H1 (cell line): ENCODE measurements at regions not wholly inside any gene's neighbourhood (a gene's known extent, or its start where the extent isn't known, plus 50 kb on each side); places are given as distances from the start of the nearest gene placed in this dataset.

Source experiments
- CTCF ChIA-PET: fragments of 300-600 bp; sonication (Branson Sonifier 250); formaldehyde crosslinking; loops from one replicate; lab custom pipeline; 2021; ENCODE audit not compliant: partially characterized antibody; lab: Charles Lee
- POLR2A ChIA-PET: fragments of 300-600 bp; sonication (Branson Sonifier 250); formaldehyde crosslinking; loops from one replicate; lab custom pipeline; 2021; ENCODE audit warnings: inconsistent platforms; ENCODE audit not compliant: partially characterized antibody; lab: Charles Lee
- DNase-seq, 2 experiments: peaks; one replicate each; pipeline versions ENCODE4 v3.0.0 to v3.0.0-alpha.2; 2010 to 2022; ENCODE audit warnings: low spot score in 2 of 2, low read depth in 1 of 2, mixed read lengths in 1 of 2
- FAIRE-seq: peaks from 2 replicates; lab custom pipeline; 2011; peaks lifted over from hg19 to GRCh38; lab: Jason Lieb, UNC
- H2AFZ ChIP-seq: 2 replicates; pipeline ENCODE4 v1.8.1; 2012; ENCODE audit warnings: low read length, inconsistent platforms
- H2AK5ac ChIP-seq: 2 replicates; pipeline ENCODE4 v1.6.1; 2013; ENCODE audit warnings: low read depth, low read length
- H2BK120ac ChIP-seq: replicated peaks from 2 replicates; pipeline ENCODE3; 2013; ENCODE audit warnings: low read depth, low read length, inconsistent platforms
- H2BK12ac ChIP-seq: 2 replicates; pipeline ENCODE4 v1.6.1; 2013; ENCODE audit warnings: low read depth, low read length
- H2BK15ac ChIP-seq: 2 replicates; pipeline ENCODE4 v1.6.1; 2013; ENCODE audit warnings: low read length
- H2BK20ac ChIP-seq: 2 replicates; pipeline ENCODE4 v1.6.1; 2013; ENCODE audit warnings: low read length
- H2BK5ac ChIP-seq: 2 replicates; pipeline ENCODE4 v1.6.1; 2013; ENCODE audit warnings: low read depth, low read length
- H3K14ac ChIP-seq: 2 replicates; pipeline ENCODE4 v1.6.1; 2013; ENCODE audit warnings: inconsistent platforms; ENCODE audit not compliant: insufficient read length
- H3K18ac ChIP-seq: 2 replicates; pipeline ENCODE4 v1.6.1; 2013; ENCODE audit warnings: low read length; ENCODE audit errors: extremely low read depth
- H3K23ac ChIP-seq: 2 replicates; pipeline ENCODE4 v1.6.1; 2013; ENCODE audit warnings: inconsistent platforms; ENCODE audit not compliant: insufficient read length
- H3K23me2 ChIP-seq: 2 replicates; pipeline ENCODE4 v1.6.1; 2013; ENCODE audit warnings: low read depth, low read length
- H3K27ac ChIP-seq: 2 replicates; pipeline ENCODE4 v1.6.1; 2011; ENCODE audit warnings: low read depth, low read length, inconsistent platforms
- H3K27me3 ChIP-seq, 4 experiments: replicated peaks in 1 of 4; 1 replicate in 1 of 4; 2 replicates in 3 of 4; pipeline versions ENCODE4 v1.6.1 to v1.8.1; 2011 to 2013; ENCODE audit warnings: low read length in 3 of 4, mild to moderate bottlenecking in 3 of 4, inconsistent platforms in 2 of 4, mixed read lengths in 2 of 4, moderate library complexity in 1 of 4; ENCODE audit not compliant: control insufficient read depth in 3 of 4, insufficient read depth in 3 of 4; ENCODE audit errors: extremely low read depth in 1 of 4
- H3K36me3 ChIP-seq, 4 experiments: 2 replicates each; pipeline versions ENCODE4 v1.6.1 to v1.8.1; 2011 to 2013; ENCODE audit warnings: mild to moderate bottlenecking in 4 of 4, low read length in 3 of 4, moderate library complexity in 2 of 4, control low read depth in 1 of 4, inconsistent platforms in 1 of 4; ENCODE audit not compliant: insufficient read depth in 4 of 4, control insufficient read depth in 2 of 4
- H3K4ac ChIP-seq: replicated peaks from 2 replicates; pipeline ENCODE3; 2013; ENCODE audit warnings: low read length, low read depth, mixed read lengths, inconsistent platforms; ENCODE audit not compliant: insufficient read length
- H3K4me1 ChIP-seq, 4 experiments: replicated peaks in 1 of 4; 1 replicate in 1 of 4; 2 replicates in 3 of 4; pipeline versions ENCODE4 v1.6.1 to v1.8.1; 2011 to 2013; ENCODE audit warnings: low read length in 3 of 4, inconsistent platforms in 2 of 4, mixed read lengths in 1 of 4; ENCODE audit not compliant: insufficient read depth in 4 of 4, control insufficient read depth in 3 of 4
- H3K4me2 ChIP-seq, 2 experiments: 2 replicates each; pipeline versions ENCODE4 v1.6.1 to v1.8.1; 2011 to 2013; ENCODE audit warnings: low read depth in 2 of 2, low read length in 2 of 2, control low read depth in 1 of 2, inconsistent platforms in 1 of 2, mild to moderate bottlenecking in 1 of 2; ENCODE audit not compliant: insufficient read depth in 1 of 2
- H3K4me3 ChIP-seq, 4 experiments: fragments of 200-600, 300-600 bp in 1 of 4; sonication (generic), shearing (Covaris generic), sonication (Bioruptor Twin) in 1 of 4; 2 replicates each; pipeline versions ENCODE4 v1.5.1 to v1.8.1; 2011 to 2016; ENCODE audit warnings: low read length in 4 of 4, low read depth in 3 of 4, control low read depth in 2 of 4, inconsistent platforms in 2 of 4, mild to moderate bottlenecking in 2 of 4, mixed read lengths in 1 of 4, moderate library complexity in 1 of 4; ENCODE audit not compliant: insufficient read depth in 2 of 4; ENCODE audit errors: extremely low read depth in 1 of 4
- H3K56ac ChIP-seq: replicated peaks from 2 replicates; pipeline ENCODE3; 2013; ENCODE audit warnings: low read depth, mild to moderate bottlenecking, mixed read lengths, low read length, inconsistent platforms; ENCODE audit not compliant: insufficient read length
- H3K79me1 ChIP-seq: 2 replicates; pipeline ENCODE4 v1.6.1; 2013; ENCODE audit warnings: low read depth, low read length, control low read depth
- H3K79me2 ChIP-seq, 2 experiments: 2 replicates each; pipeline versions ENCODE4 v1.6.1 to v1.8.1; 2012 to 2013; ENCODE audit warnings: low read length in 2 of 2, mild to moderate bottlenecking in 2 of 2, inconsistent platforms in 1 of 2; ENCODE audit not compliant: insufficient read depth in 2 of 2, control insufficient read depth in 1 of 2
- H3K9ac ChIP-seq, 4 experiments: replicated peaks in 1 of 4; 1 replicate in 1 of 4; 2 replicates in 3 of 4; pipeline versions ENCODE4 v1.6.1 to v1.8.1; 2011 to 2013; ENCODE audit warnings: low read depth in 3 of 4, low read length in 3 of 4, control low read depth in 2 of 4, mild to moderate bottlenecking in 2 of 4, moderate library complexity in 2 of 4, inconsistent platforms in 1 of 4; ENCODE audit errors: extremely low read depth in 1 of 4
- H3K9me3 ChIP-seq, 2 experiments: 2 replicates each; pipeline versions ENCODE4 v1.6.1 to v1.8.1; 2012 to 2013; ENCODE audit warnings: mild to moderate bottlenecking in 2 of 2, moderate library complexity in 2 of 2, control low read depth in 1 of 2, inconsistent platforms in 1 of 2, low read depth in 1 of 2, low read length in 1 of 2, mixed read lengths in 1 of 2; ENCODE audit not compliant: insufficient read depth in 2 of 2
- H4K20me1 ChIP-seq, 2 experiments: replicated peaks in 1 of 2; 2 replicates each; pipeline versions ENCODE3 to v1.8.1; 2011 to 2013; ENCODE audit warnings: inconsistent platforms in 2 of 2, low read length in 2 of 2, mild to moderate bottlenecking in 1 of 2; ENCODE audit not compliant: insufficient read depth in 2 of 2, control insufficient read depth in 1 of 2
- H4K5ac ChIP-seq: 2 replicates; pipeline ENCODE4 v1.6.1; 2013; ENCODE audit warnings: low read length, low read depth, mixed read lengths, inconsistent platforms; ENCODE audit not compliant: insufficient read length
- H4K8ac ChIP-seq: 2 replicates; pipeline ENCODE4 v1.8.0; 2013; ENCODE audit warnings: mild to moderate bottlenecking, moderate library complexity, low read length, inconsistent platforms; ENCODE audit not compliant: insufficient read depth; ENCODE audit errors: extremely low read depth
- H4K91ac ChIP-seq: replicated peaks from 2 replicates; pipeline ENCODE3; 2013; ENCODE audit warnings: low read length, mixed read lengths, inconsistent platforms; ENCODE audit not compliant: insufficient read length
- CTCF ChIP-seq, 3 experiments: IDR thresholded peaks; 1 replicate in 2 of 3; 2 replicates in 1 of 3; pipeline versions ENCODE4 v1.5.1 to v1.6.1; 2011; ENCODE audit warnings: low read length in 3 of 3, mild to moderate bottlenecking in 3 of 3, inconsistent platforms in 2 of 3, low read depth in 1 of 3, moderate library complexity in 1 of 3; ENCODE audit not compliant: insufficient read depth in 1 of 3; ENCODE audit errors: control extremely low read depth in 1 of 3
- EZH2 ChIP-seq: fragments of 200-600 bp; sonication (generic); IDR thresholded peaks from 2 replicates; pipeline ENCODE4 v1.7.1; 2012; ENCODE audit warnings: low read depth, mild to moderate bottlenecking, moderate library complexity, low read length, inconsistent platforms; ENCODE audit not compliant: severe bottlenecking
- WGBS, 2 experiments: shearing (Covaris generic) in 1 of 2; methylation state at CpG; one replicate each; pipeline versions ENCODE4 v1.1.6 to v1.1.7; 2013 to 2015; ENCODE audit warnings: low lambda C conversion rate in 2 of 2, mixed read lengths in 2 of 2, inconsistent platforms in 1 of 2, low coverage in 1 of 2, missing lambda C conversion rate in 1 of 2; ENCODE audit not compliant: insufficient replicate concordance in 2 of 2, insufficient coverage in 1 of 2, insufficient read length in 1 of 2; ENCODE audit errors: extremely low coverage in 1 of 2, missing lambda C conversion rate in 1 of 2; 5-methylcytosine and 5-hydroxymethylcytosine counted together

DNA sequence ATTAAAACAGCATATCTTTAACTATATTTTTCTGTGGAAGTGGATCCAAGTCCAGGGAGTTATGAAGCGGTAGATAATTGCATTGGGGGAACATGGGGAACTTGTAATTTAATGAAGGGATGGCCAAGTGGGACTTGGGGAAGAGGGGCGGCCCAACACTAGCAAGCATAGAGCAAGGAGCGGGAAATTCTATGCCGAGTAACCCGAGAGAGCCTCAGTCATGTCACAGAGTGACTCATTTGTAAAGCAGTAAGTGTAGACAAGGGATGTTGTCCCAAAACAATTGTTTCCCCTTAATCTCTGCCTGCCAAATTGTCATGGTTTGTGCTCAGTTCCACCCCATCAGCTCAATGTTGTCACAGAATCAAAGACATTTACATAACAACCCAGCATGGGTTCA is 620.1 kb downstream of the AJAP1 start:
- Histone ChIP-seq H3K27ac (no peak overlapping the region), H3K4me3 (no peak overlapping the region), H2BK12ac (no peak overlapping the region; the same call in 1 of the 2 replicates), H3K18ac (no peak overlapping the region), H4K20me1 (no peaks in the 10 kb centered on the region), H3K27me3 (peaks cover 0 to 2% (median 0%) of the 10 kb centered on the region in 4 experiments; a peak in 1 of 7 replicates), H2BK15ac (no peak overlapping the region), H3K4me1 (peaks cover 0 to 6% (median 0%) of the 10 kb centered on the region in 4 experiments; a peak in 4 of 7 replicates), H3K14ac (no peak overlapping the region), H4K5ac (no peak overlapping the region), H2BK120ac (no peak overlapping the region), H3K79me2 (no peaks in the 10 kb centered on the region), H2AFZ (no peak overlapping the region), H3K23ac (no peak overlapping the region), H3K4me2 (no peak overlapping the region), H3K4ac (no peak overlapping the region), H2AK5ac (no peak overlapping the region), H2BK20ac (no peak overlapping the region; the same call in 1 of the 2 replicates), H3K79me1 (no peaks in the 10 kb centered on the region), H2BK5ac (no peak overlapping the region), H4K8ac (no peak overlapping the region), H3K9me3 (no peaks in the 10 kb centered on the region), H3K9ac (no peak overlapping the region), H3K56ac (no peak overlapping the region), H4K91ac (no peak overlapping the region), H3K36me3 (no peaks in the 10 kb centered on the region), H3K23me2 (no peaks in the 10 kb centered on the region)
- DNase-seq (no peak), FAIRE-seq (no peak)
- ChIA-PET POLR2A (no interaction called here), CTCF (interaction anchor here (0.8 to 1.4 kb wide), 5 partner anchors 10 to 618 kb away, joined by 3 to 6 read pairs (median 3); no protein-coding TSS in a partner anchor)
- 69% methylated on average over 5 of the region's 5 CpGs; no CpG with 5 or more reads in 1 of the 2 experiments for WGBS, 2 experiments
- TF ChIP-seq CTCF (IDR thresholded peaks at IDR 0.05; ENCODE audit: control extremely low read depth in 1 of 3, insufficient read depth in 1 of 3, low read depth in 1 of 3, low read length in 3 of 3) (no peak), EZH2 (no peak)
